ENCODE measurements at regions not wholly inside any gene's neighbourhood (a gene's known extent, or its start where the extent isn't known, plus 50 kb on each side); places are given as distances from the start of the nearest gene placed in this dataset.

GRCh38 chr11:129596351-129596750 lies 219.3 kb upstream of the TMEM45B start:
- no peak for DNase-seq (ENCODE audit: low read depth)
- no peak overlapping the region for H3K4me3 ChIP-seq (replicated peaks; ENCODE audit: low read depth, low read length)
- TF ChIP-seq CTCF (IDR thresholded peaks at IDR 0.05; ENCODE audit: low read length, missing control alignments): no peak

- TF ChIP-seq CTCF (IDR thresholded peaks at IDR 0.05; ENCODE audit: low read length, missing control alignments): no peak
- no peak overlapping the region for H3K4me3 ChIP-seq (replicated peaks; ENCODE audit: low read depth, low read length)
Measured at GRCh38 chr11:129598378-129598777, 217.3 kb upstream of the TMEM45B start.

GRCh38 chr11:129605815-129606214 lies 209.8 kb upstream of the TMEM45B start:
- no peak overlapping the region for H3K4me3 ChIP-seq (replicated peaks; ENCODE audit: low read depth, low read length)
- DNase-seq (ENCODE audit: low read depth): no peak
- TF ChIP-seq CTCF (IDR thresholded peaks at IDR 0.05; ENCODE audit: low read length, missing control alignments): no peak

More at GRCh38 chr11:129598378-129598777, 217.3 kb upstream of the TMEM45B start:
- DNase-seq (ENCODE audit: low read depth): no peak

GRCh38 chr11:129608711-129609110 lies 206.9 kb upstream of the TMEM45B start:
- no peak overlapping the region for H3K4me3 ChIP-seq (replicated peaks; ENCODE audit: low read depth, low read length)
- DNase-seq (ENCODE audit: low read depth): no peak
- no peak for TF ChIP-seq CTCF (IDR thresholded peaks at IDR 0.05; ENCODE audit: low read length, missing control alignments)

- H3K4me3 ChIP-seq (replicated peaks; ENCODE audit: low read depth, low read length): no peak overlapping the region
- no peak for DNase-seq (ENCODE audit: low read depth)
- TF ChIP-seq CTCF (IDR thresholded peaks at IDR 0.05; ENCODE audit: low read length, missing control alignments): no peak
Measured at GRCh38 chr11:129610125-129610524, 205.5 kb upstream of the TMEM45B start.

GRCh38 chr11:129610545-129610944 lies 205.1 kb upstream of the TMEM45B start:
- no peak for TF ChIP-seq CTCF (IDR thresholded peaks at IDR 0.05; ENCODE audit: low read length, missing control alignments)
- DNase-seq (ENCODE audit: low read depth): no peak
- no peak overlapping the region for H3K4me3 ChIP-seq (replicated peaks; ENCODE audit: low read depth, low read length)

- no peak for DNase-seq (ENCODE audit: low read depth)
- no peak overlapping the region for H3K4me3 ChIP-seq (replicated peaks; ENCODE audit: low read depth, low read length)
- no peak for TF ChIP-seq CTCF (IDR thresholded peaks at IDR 0.05; ENCODE audit: low read length, missing control alignments)
Measured at GRCh38 chr11:129611661-129612446, 203.8 kb upstream of the TMEM45B start.

Measured in fibroblast of pulmonary artery (primary cell).